Effector memory CD8-positive, alpha-beta T cell (primary cell): ENCODE measurements at regions not wholly inside any gene's neighbourhood (a gene's known extent, or its start where the extent isn't known, plus 50 kb on each side); places are given as distances from the start of the nearest gene placed in this dataset.

ENCODE experiments used
- ATAC-seq: fragments of 150-1000 bp; cut with Tn5 transposase; replicated peaks from 2 replicates; pipeline ENCODE4 v1.10.0; 2021; ENCODE audit warnings: mild to moderate bottlenecking, moderate library complexity
- DNase-seq, 3 experiments: peaks; one replicate each; pipeline ENCODE4 v3.0.0; 2021
- H3K27ac Mint-ChIP-seq, 2 donors: one replicate each; pipeline ENCODE4 v1.8.0; 2022; ENCODE audit warnings: mild to moderate bottlenecking in 2 of 2, mixed read lengths in 2 of 2, moderate library complexity in 2 of 2
- H3K27me3 Mint-ChIP-seq, 2 donors: one replicate each; pipeline ENCODE4 v1.8.0; 2022; ENCODE audit warnings: mixed read lengths in 2 of 2
- H3K36me3 Mint-ChIP-seq: one replicate; pipeline ENCODE4 v1.8.0; 2022; ENCODE audit warnings: mild to moderate bottlenecking, moderate library complexity, mixed read lengths; ENCODE audit not compliant: insufficient read depth
- H3K4me1 Mint-ChIP-seq, 2 donors: one replicate each; pipeline ENCODE4 v1.8.0; 2022; ENCODE audit warnings: low read depth in 2 of 2, mixed read lengths in 2 of 2
- H3K4me3 Mint-ChIP-seq, 2 donors: one replicate each; pipeline ENCODE4 v1.8.0; 2022; ENCODE audit warnings: mild to moderate bottlenecking in 2 of 2, mixed read lengths in 2 of 2, moderate library complexity in 2 of 2
- H3K9me3 Mint-ChIP-seq, 2 donors: one replicate each; pipeline ENCODE4 v1.8.0; 2022; ENCODE audit warnings: mixed read lengths in 2 of 2

DNA sequence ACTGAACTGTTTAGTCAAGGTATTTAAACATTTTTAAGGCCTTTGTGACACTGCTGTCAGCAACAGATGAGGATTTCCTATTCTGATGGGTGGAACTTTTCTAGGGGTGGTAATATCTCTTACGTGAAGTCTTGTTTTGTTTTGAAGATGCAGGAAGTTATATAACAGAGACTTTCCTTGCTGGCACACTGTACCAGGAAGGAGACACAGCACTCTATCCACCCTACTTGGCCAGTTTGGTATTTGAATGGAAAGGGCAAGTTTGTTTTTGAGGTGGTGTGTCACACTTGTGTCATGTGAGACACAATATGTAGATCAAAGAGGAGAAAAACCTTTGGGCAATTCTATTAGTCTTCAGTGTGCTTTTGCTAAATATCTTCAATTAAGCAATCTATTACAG, 51.6 kb upstream of the SRP54 start:
- H3K27me3 Mint-ChIP-seq, result no peaks in the 10 kb centered on the region
- peak; percentile 18 to 35 (median 23) for DNase-seq
- peak; percentile 93 for ATAC-seq
- H3K9me3 Mint-ChIP-seq, result no peaks in the 10 kb centered on the region
- H3K4me1 Mint-ChIP-seq, result peaks cover 15 to 24% of the 10 kb centered on the region in 2 donors
- H3K36me3 Mint-ChIP-seq, result peaks cover 6% of the 10 kb centered on the region
- H3K27ac Mint-ChIP-seq, result peak overlapping the region; percentile 94
- H3K4me3 Mint-ChIP-seq, result peak overlapping the region; percentile 67 to 77

DNA sequence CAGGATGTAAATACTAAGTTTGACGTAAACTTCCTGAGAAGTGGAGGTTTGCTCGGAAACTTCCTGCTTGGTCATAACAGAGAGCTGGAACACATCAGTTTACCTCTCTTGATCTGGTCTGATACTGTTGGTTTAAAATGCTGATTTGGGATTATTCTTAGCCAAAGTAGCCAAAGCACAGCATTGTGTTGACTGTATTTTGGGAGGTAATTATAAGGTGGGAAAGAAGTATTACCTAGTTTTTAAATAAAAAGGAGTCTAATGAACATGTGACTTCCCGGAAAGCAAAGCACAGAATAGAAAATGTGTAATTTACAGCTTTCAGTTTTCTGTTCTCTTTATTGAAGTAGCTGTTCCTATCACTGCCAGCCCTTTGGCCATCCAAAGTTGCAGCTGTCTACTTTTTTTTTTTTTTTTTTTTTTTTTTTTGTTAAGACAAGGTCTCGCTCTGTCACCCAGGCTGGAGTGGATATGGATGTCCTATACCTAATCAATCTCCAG, 52.2 kb upstream of the SRP54 start:
- H3K27me3 Mint-ChIP-seq, result no peaks in the 10 kb centered on the region
- H3K4me1 Mint-ChIP-seq, result peaks cover 15 to 24% of the 10 kb centered on the region in 2 donors
- peak overlapping the region; percentile 94 for H3K27ac Mint-ChIP-seq
- no peaks in the 10 kb centered on the region for H3K9me3 Mint-ChIP-seq
- peaks cover 6% of the 10 kb centered on the region for H3K36me3 Mint-ChIP-seq
- peak overlapping the region; percentile 67 to 77 for H3K4me3 Mint-ChIP-seq
- ATAC-seq (peak; percentile 53), DNase-seq (peak in 1 of 3 experiments; percentile 3)

DNA sequence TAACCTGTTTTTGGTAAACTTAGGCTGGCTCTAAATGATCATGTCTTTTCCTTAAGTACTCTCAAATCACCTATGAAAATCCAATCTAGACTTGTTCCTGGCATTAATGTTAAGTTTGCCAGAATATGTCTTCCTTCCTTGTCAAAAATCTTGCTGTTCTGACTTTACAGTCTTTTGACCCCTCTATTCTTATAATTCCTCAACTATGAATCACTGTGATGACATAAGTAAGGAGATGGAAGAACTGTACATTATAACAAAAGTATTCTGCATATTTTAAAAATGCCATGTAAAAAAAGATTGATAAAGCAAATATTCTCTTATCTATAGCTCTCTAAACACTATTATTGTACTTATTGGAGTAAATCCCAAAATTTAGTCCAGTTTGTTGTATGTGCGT, 51.4 kb upstream of the BAZ1A start:
- Mint-ChIP-seq H3K36me3 (peaks cover 6% of the 10 kb centered on the region), H3K9me3 (no peaks in the 10 kb centered on the region), H3K27me3 (no peaks in the 10 kb centered on the region), H3K27ac (peak overlapping the region in 1 of 2 donors; percentile 4), H3K4me3 (no peak overlapping the region), H3K4me1 (peaks cover 15 to 22% of the 10 kb centered on the region in 2 donors)
- no peak for ATAC-seq
- no peak for DNase-seq
